ENCODE measurements at regions not wholly inside any gene's neighbourhood (a gene's known extent, or its start where the extent isn't known, plus 50 kb on each side); places are given as distances from the start of the nearest gene placed in this dataset.

GRCh38 chr9:13705918-13706317, 426.4 kb upstream of the MPDZ start:
- CTCF ChIA-PET: no interaction called here
- BruUV-seq (replicated peaks): no TSS peak

GRCh38 chr9:13705373-13705772, 425.9 kb upstream of the MPDZ start:
- no peaks in the 10 kb centered on the region for H3K36me3 ChIP-seq (ENCODE audit: insufficient read depth, low read length, poor library complexity, severe bottlenecking)
- intact Hi-C loops (cut with micrococcal nuclease; ENCODE audit: unreplicated experiment): no loop called here
- H3K27me3 ChIP-seq (replicated peaks; ENCODE audit: insufficient read depth, low read depth, low read length, poor library complexity): no peaks in the 10 kb centered on the region
- BruUV-seq (replicated peaks): no TSS peak
- no peak for TF ChIP-seq EZH2 (IDR thresholded peaks at IDR 0.05; ENCODE audit: borderline replicate concordance, low read depth, low read length, poor library complexity, severe bottlenecking)
- TF ChIP-seq CTCF (conservative IDR thresholded peaks at IDR 0.05; ENCODE audit: low read depth, low read length): no peak
- H3K27ac ChIP-seq (ENCODE audit: low read depth, low read length, poor library complexity, severe bottlenecking): no peak overlapping the region
- CTCF ChIA-PET: no interaction called here
- POLR2A ChIA-PET (ENCODE audit: low non-redundant PET): no interaction called here
- H3K4me1 ChIP-seq (ENCODE audit: insufficient read depth, low read length, poor library complexity, severe bottlenecking): peaks cover 9% of the 10 kb centered on the region
- no peak for DNase-seq (ENCODE audit: low spot score)
- no peak overlapping the region for H3K4me3 ChIP-seq (ENCODE audit: low read depth, low read length, poor library complexity, severe bottlenecking)
- no peaks in the 10 kb centered on the region for H3K9me3 ChIP-seq (ENCODE audit: low read depth, low read length, poor library complexity, severe bottlenecking)

More at GRCh38 chr9:13705918-13706317, 426.4 kb upstream of the MPDZ start:
- H3K9me3 ChIP-seq (ENCODE audit: low read depth, low read length, poor library complexity, severe bottlenecking): no peaks in the 10 kb centered on the region
- TF ChIP-seq EZH2 (IDR thresholded peaks at IDR 0.05; ENCODE audit: borderline replicate concordance, low read depth, low read length, poor library complexity, severe bottlenecking): no peak
- no peak for TF ChIP-seq CTCF (conservative IDR thresholded peaks at IDR 0.05; ENCODE audit: low read depth, low read length)
- no peak for DNase-seq (ENCODE audit: low spot score)
- no peak overlapping the region for H3K4me3 ChIP-seq (ENCODE audit: low read depth, low read length, poor library complexity, severe bottlenecking)
- H3K27ac ChIP-seq (ENCODE audit: low read depth, low read length, poor library complexity, severe bottlenecking): no peak overlapping the region
- intact Hi-C loops (cut with micrococcal nuclease; ENCODE audit: unreplicated experiment): no loop called here
- H3K27me3 ChIP-seq (replicated peaks; ENCODE audit: insufficient read depth, low read depth, low read length, poor library complexity): no peaks in the 10 kb centered on the region
- peaks cover 9% of the 10 kb centered on the region for H3K4me1 ChIP-seq (ENCODE audit: insufficient read depth, low read length, poor library complexity, severe bottlenecking)
- no peaks in the 10 kb centered on the region for H3K36me3 ChIP-seq (ENCODE audit: insufficient read depth, low read length, poor library complexity, severe bottlenecking)
- POLR2A ChIA-PET (ENCODE audit: low non-redundant PET): no interaction called here

- CTCF ChIA-PET: no interaction called here
- intact Hi-C loops (cut with micrococcal nuclease; ENCODE audit: unreplicated experiment): no loop called here
- Histone ChIP-seq H3K36me3 (ENCODE audit: insufficient read depth, low read length, poor library complexity, severe bottlenecking) (no peaks in the 10 kb centered on the region), H3K27ac (ENCODE audit: low read depth, low read length, poor library complexity, severe bottlenecking) (no peak overlapping the region), H3K4me3 (ENCODE audit: low read depth, low read length, poor library complexity, severe bottlenecking) (no peak overlapping the region), H3K4me1 (ENCODE audit: insufficient read depth, low read length, poor library complexity, severe bottlenecking) (no peaks in the 10 kb centered on the region), H3K9me3 (ENCODE audit: low read depth, low read length, poor library complexity, severe bottlenecking) (peaks cover 4% of the 10 kb centered on the region), H3K27me3 (replicated peaks; ENCODE audit: insufficient read depth, low read depth, low read length, poor library complexity) (no peaks in the 10 kb centered on the region)
- no peak for DNase-seq (ENCODE audit: low spot score)
- BruUV-seq (replicated peaks): no TSS peak
- POLR2A ChIA-PET (ENCODE audit: low non-redundant PET): no interaction called here
- no peak for TF ChIP-seq EZH2 (IDR thresholded peaks at IDR 0.05; ENCODE audit: borderline replicate concordance, low read depth, low read length, poor library complexity, severe bottlenecking)
- no peak for TF ChIP-seq CTCF (conservative IDR thresholded peaks at IDR 0.05; ENCODE audit: low read depth, low read length)
Observed at GRCh38 chr9:13690595-13690994, 411.1 kb upstream of the MPDZ start.

Measured in A673 (cell line).